Pancreas (tissue), 10 donors: ENCODE measurements at regions not wholly inside any gene's neighbourhood (a gene's known extent, or its start where the extent isn't known, plus 50 kb on each side); places are given as distances from the start of the nearest gene placed in this dataset.

Source experiments
- ATAC-seq, 4 donors: fragments of 200-7000 bp; cut with Tn5 transposase; one replicate each; pipeline versions ENCODE4 v1.8.0 to v1.9.1; 2020; ENCODE audit warnings: mild to moderate bottlenecking in 4 of 4, moderate library complexity in 4 of 4
- DNase-seq, 6 donors: peaks; one replicate each; pipeline ENCODE4 v3.0.0-alpha.2; 2020
- FAIRE-seq: peaks from 2 replicates; lab custom pipeline; 2012; peaks lifted over from hg19 to GRCh38; lab: Jason Lieb, UNC
- H3K27ac ChIP-seq, 4 donors: fragments of 200-600 bp; sonication (generic); 1 replicate in 3 of 4; 2 replicates in 1 of 4; pipeline versions ENCODE4 v1.5.0 to v1.8.0; 2020
- H3K27me3 ChIP-seq, 4 donors: fragments of 200-600 bp; one replicate each; pipeline ENCODE4 v1.8.0; 2021
- H3K36me3 ChIP-seq, 3 donors: fragments of 200-600 bp; sonication (generic) in 1 of 3; one replicate each; pipeline versions ENCODE4 v1.5.0 to v1.8.0; 2020 to 2021
- H3K4me1 ChIP-seq, 3 donors: fragments of 200-600 bp; one replicate each; pipeline ENCODE4 v1.8.0; 2021
- H3K4me3 ChIP-seq, 4 donors: fragments of 200-600 bp; sonication (generic) in 2 of 4; one replicate each; pipeline versions ENCODE4 v1.5.0 to v1.8.0; 2020 to 2021
- H3K9me3 ChIP-seq, 4 donors: fragments of 200-600 bp; one replicate each; pipeline ENCODE4 v1.8.0; 2021
- WGBS, 2 donors: extraction: QIAGEN DNeasy Blood & Tissue Kit; methylation state at CpG; one replicate each; pipeline ENCODE4 v1.1.7; 2013; 5-methylcytosine and 5-hydroxymethylcytosine counted together
- intact Hi-C, 3 donors: fragments of 100-400 bp; cut with DNase I; formaldehyde crosslinking; loops; one replicate each; pipeline versions ENCODE4 v1.11.1 to v1.14.2; 2022
- microRNA-seq, 2 donors: library from miRNA; unstranded; fragments of <30 nt; microRNA quantifications; one replicate each; pipeline versions ENCODE4 to v1.1.0, GENCODE V29; 2019 to 2020
- TF ChIP-seq, protein P1 (sequence below), 4 donors: fragments of 200-600 bp; sonication (generic) in 3 of 4; IDR thresholded peaks; one replicate each; pipeline versions ENCODE4 v1.5.0 to v1.8.0; 2021; ENCODE audit warnings: antibody characterized with exemption in 4 of 4
- donor health status: healthy with polysubstance abuse.
- donor health status: DM: no; HTN: no; CAD: no; lungs with moderate emphysema.
- donor health status: DM: no; HTN: no; CAD: no.
- donor health status: control.
- donor health status: control.
- donor health status: Bipolar disorder and iron deficiency.
- donor health status: DM: yes; HTN: yes; CAD: no.
- donor health status: DM: no; HTN: no; CAD: no.
- donor health status: DM: no; HTN: no; CAD: no.
- donor health status: DM: yes; HTN: yes; CAD: no.

DNA sequence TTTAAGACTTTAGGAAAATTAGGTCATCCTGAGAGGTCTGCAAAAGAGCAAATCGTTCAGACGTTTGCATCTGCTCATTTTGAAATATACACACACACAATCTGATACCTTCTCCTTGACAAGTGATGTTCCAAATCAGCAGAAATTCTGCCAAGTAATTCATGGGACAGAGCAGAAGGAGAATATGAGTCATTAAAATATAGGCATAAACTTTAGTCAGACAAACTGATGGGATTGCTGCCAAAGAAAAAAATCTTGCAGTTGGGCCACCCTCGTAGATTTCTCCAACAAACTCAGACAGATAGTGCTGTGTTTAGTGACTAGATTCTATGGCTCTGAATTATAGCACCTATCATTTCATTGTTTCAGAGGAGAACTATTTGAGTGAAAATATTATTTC, 336.3 kb downstream of the NYAP2 start:
- DNase-seq (no peak), FAIRE-seq (no peak), ATAC-seq (peak in 2 of 4 donors; percentile 45 to 46)
- Histone ChIP-seq H3K27ac (no peak overlapping the region), H3K4me1 (no peaks in the 10 kb centered on the region), H3K36me3 (no peaks in the 10 kb centered on the region), H3K27me3 (no peaks in the 10 kb centered on the region), H3K4me3 (no peak overlapping the region), H3K9me3 (no peaks in the 10 kb centered on the region)
- intact Hi-C loops, result no loop called here
- 16 to 18% methylated on average over 3 of the region's 3 CpGs for WGBS, 2 donors
- TF ChIP-seq, protein P1, sequence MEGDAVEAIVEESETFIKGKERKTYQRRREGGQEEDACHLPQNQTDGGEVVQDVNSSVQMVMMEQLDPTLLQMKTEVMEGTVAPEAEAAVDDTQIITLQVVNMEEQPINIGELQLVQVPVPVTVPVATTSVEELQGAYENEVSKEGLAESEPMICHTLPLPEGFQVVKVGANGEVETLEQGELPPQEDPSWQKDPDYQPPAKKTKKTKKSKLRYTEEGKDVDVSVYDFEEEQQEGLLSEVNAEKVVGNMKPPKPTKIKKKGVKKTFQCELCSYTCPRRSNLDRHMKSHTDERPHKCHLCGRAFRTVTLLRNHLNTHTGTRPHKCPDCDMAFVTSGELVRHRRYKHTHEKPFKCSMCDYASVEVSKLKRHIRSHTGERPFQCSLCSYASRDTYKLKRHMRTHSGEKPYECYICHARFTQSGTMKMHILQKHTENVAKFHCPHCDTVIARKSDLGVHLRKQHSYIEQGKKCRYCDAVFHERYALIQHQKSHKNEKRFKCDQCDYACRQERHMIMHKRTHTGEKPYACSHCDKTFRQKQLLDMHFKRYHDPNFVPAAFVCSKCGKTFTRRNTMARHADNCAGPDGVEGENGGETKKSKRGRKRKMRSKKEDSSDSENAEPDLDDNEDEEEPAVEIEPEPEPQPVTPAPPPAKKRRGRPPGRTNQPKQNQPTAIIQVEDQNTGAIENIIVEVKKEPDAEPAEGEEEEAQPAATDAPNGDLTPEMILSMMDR (IDR thresholded peaks at IDR 0.05), result no peak

DNA sequence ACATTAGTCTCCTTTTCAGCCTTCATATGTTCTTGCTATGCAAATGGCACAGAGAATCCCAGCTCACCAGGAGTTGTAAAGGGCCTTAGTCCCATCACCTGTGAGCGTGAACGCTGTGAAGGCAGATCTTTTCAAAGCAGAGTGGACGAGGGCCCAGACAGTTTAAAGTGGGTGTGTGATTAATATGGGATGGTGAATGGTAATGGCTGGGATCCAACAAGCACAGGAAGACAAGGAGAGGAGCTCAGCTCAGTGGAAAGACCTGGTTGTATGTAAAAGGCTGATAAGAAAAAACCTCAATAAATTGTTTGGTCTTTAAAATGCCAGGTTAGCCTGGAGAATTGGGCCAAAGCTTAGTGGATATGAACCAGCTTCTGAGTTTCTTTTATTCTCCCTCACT, 326.2 kb downstream of the NYAP2 start:
- intact Hi-C loops, result no loop called here
- no peak for DNase-seq
- 58% methylated on average over 3 of the region's 3 CpGs for WGBS, 2 donors
- Histone ChIP-seq H3K9me3 (no peaks in the 10 kb centered on the region), H3K27me3 (no peaks in the 10 kb centered on the region), H3K4me1 (no peaks in the 10 kb centered on the region), H3K36me3 (no peaks in the 10 kb centered on the region), H3K4me3 (no peak overlapping the region), H3K27ac (no peak overlapping the region)
- no peak for FAIRE-seq
- TF ChIP-seq, protein P1 (IDR thresholded peaks at IDR 0.05), result no peak
- peak in 1 of 4 donors; percentile 38 for ATAC-seq

Small RNA genes in the stretch of these regions (microRNA-seq; reads per million reads assigned to microRNA genes)
- gene MIR5702, result 0 reads per million in 2 donors
